ENCODE measurements at regions not wholly inside any gene's neighbourhood (a gene's known extent, or its start where the extent isn't known, plus 50 kb on each side); places are given as distances from the start of the nearest gene placed in this dataset.
"Not testable (repeated sequence)": the region's sequence is repeated elsewhere in the genome, so short reads cannot be mapped to it uniquely, and the experiment has no call there.

GRCh38 chr1:232859216-232859615 lies 54.0 kb downstream of the MAP10 start:
- no peak for DNase-seq (ENCODE audit: low read depth)

- DNase-seq (ENCODE audit: low read depth), result no peak
Observed at GRCh38 chr1:232861107-232861506, 55.9 kb downstream of the MAP10 start.

- DNase-seq (ENCODE audit: low read depth), result no peak
Observed at GRCh38 chr1:232863544-232864275, 58.5 kb downstream of the MAP10 start.

- DNase-seq (ENCODE audit: low read depth), result no peak
Observed at GRCh38 chr1:232865102-232865931, 60.1 kb downstream of the MAP10 start.

- peak; percentile 94 for DNase-seq (ENCODE audit: low read depth)
Observed at GRCh38 chr1:232868793-232869491, 63.7 kb downstream of the MAP10 start.

- not testable (repeated sequence) for DNase-seq (ENCODE audit: low read depth)
Observed at GRCh38 chr1:232871291-232871969, 66.2 kb downstream of the MAP10 start.

GRCh38 chr1:232872284-232872683 lies 67.1 kb downstream of the MAP10 start:
- no peak for DNase-seq (ENCODE audit: low read depth)

GRCh38 chr1:232872738-232873137 lies 67.5 kb downstream of the MAP10 start:
- no peak for DNase-seq (ENCODE audit: low read depth)

GRCh38 chr1:232873412-232873811 lies 68.2 kb downstream of the MAP10 start:
- DNase-seq (ENCODE audit: low read depth), result no peak

- no peak for DNase-seq (ENCODE audit: low read depth)
Observed at GRCh38 chr1:232873931-232874330, 68.7 kb downstream of the MAP10 start.

- no peak for DNase-seq (ENCODE audit: low read depth)
Observed at GRCh38 chr1:232875536-232875935, 70.3 kb downstream of the MAP10 start.

- no peak for DNase-seq (ENCODE audit: low read depth)
Observed at GRCh38 chr1:232876506-232877364, 71.5 kb downstream of the MAP10 start.

GRCh38 chr1:232877365-232878028 lies 72.3 kb downstream of the MAP10 start:
- DNase-seq (ENCODE audit: low read depth), result no peak

GRCh38 chr1:232878086-232878485 lies 72.3 kb upstream of the NTPCR start:
- DNase-seq (ENCODE audit: low read depth), result peak; percentile 78

- peak; percentile 27 for DNase-seq (ENCODE audit: low read depth)
Observed at GRCh38 chr1:232880354-232880753, 70.1 kb upstream of the NTPCR start.

- peak; percentile 23 for DNase-seq (ENCODE audit: low read depth)
Observed at GRCh38 chr1:232883992-232884661, 66.3 kb upstream of the NTPCR start.

- DNase-seq (ENCODE audit: low read depth), result peak; percentile 83
Observed at GRCh38 chr1:232886271-232886670, 64.1 kb upstream of the NTPCR start.

GRCh38 chr1:232890340-232890943 lies 60.0 kb upstream of the NTPCR start:
- peak; percentile 9 for DNase-seq (ENCODE audit: low read depth)

- peak; percentile 95 for DNase-seq (ENCODE audit: low read depth)
Observed at GRCh38 chr1:232891071-232891470, 59.3 kb upstream of the NTPCR start.

Measured in renal cortical epithelial cell (primary cell).